Tibial artery (tissue), 4 donors: ENCODE measurements at regions not wholly inside any gene's neighbourhood (a gene's known extent, or its start where the extent isn't known, plus 50 kb on each side); places are given as distances from the start of the nearest gene placed in this dataset.
A peak's percentile ranks its signal among the peaks of the same experiment; 100 is the strongest.

Experiments used
- DNase-seq, 2 donors: peaks; one replicate each; pipeline ENCODE4 v3.0.0-alpha.2; 2019
- H3K27ac ChIP-seq, 2 donors: fragments of 200-600 bp; sonication (generic) in 1 of 2; 1 replicate in 1 of 2; 2 replicates in 1 of 2; pipeline ENCODE4 v1.5.1; 2018 to 2019; ENCODE audit warnings: mild to moderate bottlenecking in 1 of 2
- H3K27me3 ChIP-seq, 2 donors: fragments of 200-600 bp; sonication (generic) in 1 of 2; one replicate each; pipeline versions ENCODE4 v1.5.1 to v1.6.0; 2016 to 2019
- H3K36me3 ChIP-seq, 3 donors: fragments of 200-600 bp; sonication (generic) in 2 of 3; one replicate each; pipeline ENCODE4 v1.5.1; 2016 to 2019; ENCODE audit warnings: mild to moderate bottlenecking in 2 of 3
- H3K4me1 ChIP-seq, 4 donors: fragments of 200-600 bp; sonication (generic) in 2 of 4; 1 replicate in 3 of 4; 2 replicates in 1 of 4; pipeline ENCODE4 v1.5.1; 2016 to 2019
- H3K4me3 ChIP-seq, 2 donors: fragments of 200-600 bp; sonication (generic) in 1 of 2; 1 replicate in 1 of 2; 2 replicates in 1 of 2; pipeline ENCODE4 v1.5.1; 2018 to 2019; ENCODE audit warnings: mild to moderate bottlenecking in 2 of 2
- H3K9me3 ChIP-seq, 3 donors: fragments of 200-600 bp; sonication (generic) in 1 of 3; one replicate each; pipeline ENCODE4 v1.5.1; 2016 to 2019
- intact Hi-C: fragments of 100-400 bp; cut with DNase I; formaldehyde crosslinking; loops from one replicate; pipeline ENCODE4 v1.15.0; 2023; ENCODE audit warnings: low total_unique reads
- TF ChIP-seq, protein P1 (sequence below), 2 experiments: fragments of 200-600 bp in 1 of 2; fragments of 450-650 bp in 1 of 2; IDR thresholded peaks; one replicate each; pipeline ENCODE4 v1.5.1; 2017 to 2019; ENCODE audit warnings: antibody characterized with exemption in 2 of 2, mild to moderate bottlenecking in 1 of 2, moderate library complexity in 1 of 2

DNA sequence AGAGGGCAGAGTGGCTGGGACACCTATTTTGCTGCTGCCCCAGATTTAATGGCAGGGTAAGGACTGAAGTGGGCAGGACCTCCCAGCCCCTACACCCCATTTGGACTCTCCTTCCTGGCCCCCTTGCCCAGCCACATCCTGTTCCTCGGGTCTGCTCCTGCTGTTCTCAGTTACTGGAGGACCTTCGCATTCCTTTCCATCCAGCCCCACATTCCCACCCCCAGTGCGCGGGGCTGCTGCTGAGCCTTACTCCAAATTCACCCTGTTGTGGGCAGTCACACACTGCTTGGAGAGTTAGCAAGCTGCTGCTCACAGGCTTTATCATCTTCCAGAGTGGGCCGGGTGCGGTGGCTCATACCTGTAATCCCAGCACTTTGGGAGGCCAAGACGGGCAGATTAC is 75.2 kb upstream of the SLC14A2 start:
- H3K4me1 ChIP-seq: peaks cover 0 to 21% (median 3%) of the 10 kb centered on the region in 4 donors
- H3K27me3 ChIP-seq: no peaks in the 10 kb centered on the region
- H3K9me3 ChIP-seq: peaks cover 0 to 14% (median 0%) of the 10 kb centered on the region in 3 donors
- intact Hi-C loops: no loop called here
- TF ChIP-seq, protein P1, sequence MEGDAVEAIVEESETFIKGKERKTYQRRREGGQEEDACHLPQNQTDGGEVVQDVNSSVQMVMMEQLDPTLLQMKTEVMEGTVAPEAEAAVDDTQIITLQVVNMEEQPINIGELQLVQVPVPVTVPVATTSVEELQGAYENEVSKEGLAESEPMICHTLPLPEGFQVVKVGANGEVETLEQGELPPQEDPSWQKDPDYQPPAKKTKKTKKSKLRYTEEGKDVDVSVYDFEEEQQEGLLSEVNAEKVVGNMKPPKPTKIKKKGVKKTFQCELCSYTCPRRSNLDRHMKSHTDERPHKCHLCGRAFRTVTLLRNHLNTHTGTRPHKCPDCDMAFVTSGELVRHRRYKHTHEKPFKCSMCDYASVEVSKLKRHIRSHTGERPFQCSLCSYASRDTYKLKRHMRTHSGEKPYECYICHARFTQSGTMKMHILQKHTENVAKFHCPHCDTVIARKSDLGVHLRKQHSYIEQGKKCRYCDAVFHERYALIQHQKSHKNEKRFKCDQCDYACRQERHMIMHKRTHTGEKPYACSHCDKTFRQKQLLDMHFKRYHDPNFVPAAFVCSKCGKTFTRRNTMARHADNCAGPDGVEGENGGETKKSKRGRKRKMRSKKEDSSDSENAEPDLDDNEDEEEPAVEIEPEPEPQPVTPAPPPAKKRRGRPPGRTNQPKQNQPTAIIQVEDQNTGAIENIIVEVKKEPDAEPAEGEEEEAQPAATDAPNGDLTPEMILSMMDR (IDR thresholded peaks at IDR 0.05): no peak
- H3K27ac ChIP-seq: no peak overlapping the region
- H3K36me3 ChIP-seq: no peaks in the 10 kb centered on the region
- H3K4me3 ChIP-seq: no peak overlapping the region
- no peak for DNase-seq

DNA sequence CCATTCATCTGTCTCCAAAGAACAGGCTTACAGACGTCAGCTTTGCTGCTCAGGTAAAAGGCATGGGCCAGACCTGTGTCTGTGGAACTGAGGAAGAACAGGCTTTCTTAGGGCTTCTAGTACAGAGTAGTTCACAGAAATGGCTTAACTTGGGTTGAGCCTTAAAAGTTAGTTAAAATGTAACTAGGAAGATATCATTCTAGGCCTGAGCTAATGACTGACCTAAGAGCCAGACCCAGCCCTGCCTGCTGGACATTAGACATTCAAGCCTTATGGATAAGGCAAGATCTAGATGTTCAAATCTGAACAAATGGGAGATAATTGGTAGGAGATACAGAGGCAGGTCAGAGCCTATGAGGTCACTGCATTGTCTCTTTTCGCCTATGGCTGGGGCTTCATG is 73.9 kb upstream of the SLC14A2 start:
- no peak for DNase-seq
- peaks cover 0 to 14% (median 0%) of the 10 kb centered on the region in 3 donors for H3K9me3 ChIP-seq
- no peaks in the 10 kb centered on the region for H3K36me3 ChIP-seq
- peaks cover 0 to 21% (median 3%) of the 10 kb centered on the region in 4 donors for H3K4me1 ChIP-seq
- H3K27ac ChIP-seq: peak overlapping the region in 1 of 2 donors; percentile 54
- H3K4me3 ChIP-seq: no peak overlapping the region
- intact Hi-C loops: no loop called here
- H3K27me3 ChIP-seq: no peaks in the 10 kb centered on the region
- TF ChIP-seq, protein P1 (IDR thresholded peaks at IDR 0.05): no peak

DNA sequence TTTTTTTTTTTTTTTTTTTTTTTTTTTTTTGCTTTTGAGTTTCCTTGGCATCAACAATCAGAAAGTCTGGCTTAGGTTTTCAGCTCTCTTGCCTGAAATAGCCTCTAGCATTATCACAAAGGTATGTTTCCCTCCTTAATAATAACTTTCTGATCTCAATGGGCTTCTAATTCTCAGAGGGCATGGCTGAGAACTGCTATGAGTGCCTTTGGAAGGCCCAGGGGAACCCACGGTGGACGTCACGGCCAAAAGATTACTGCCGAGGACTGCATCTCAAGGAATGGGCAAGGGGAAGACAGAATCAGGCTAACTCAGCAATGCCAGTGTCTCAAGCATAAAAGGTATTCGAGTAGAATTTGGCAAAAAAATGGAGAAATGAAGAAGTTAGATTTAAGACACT is 73.2 kb upstream of the SLC14A2 start:
- intact Hi-C loops: no loop called here
- Histone ChIP-seq H3K36me3 (no peaks in the 10 kb centered on the region), H3K9me3 (peaks cover 0 to 14% (median 0%) of the 10 kb centered on the region in 3 donors), H3K27me3 (no peaks in the 10 kb centered on the region), H3K27ac (peak overlapping the region in 1 of 2 donors; percentile 54), H3K4me1 (peaks cover 0 to 21% (median 3%) of the 10 kb centered on the region in 4 donors), H3K4me3 (no peak overlapping the region)
- TF ChIP-seq, protein P1 (IDR thresholded peaks at IDR 0.05): no peak
- peak in 1 of 2 donors; percentile 82 for DNase-seq

DNA sequence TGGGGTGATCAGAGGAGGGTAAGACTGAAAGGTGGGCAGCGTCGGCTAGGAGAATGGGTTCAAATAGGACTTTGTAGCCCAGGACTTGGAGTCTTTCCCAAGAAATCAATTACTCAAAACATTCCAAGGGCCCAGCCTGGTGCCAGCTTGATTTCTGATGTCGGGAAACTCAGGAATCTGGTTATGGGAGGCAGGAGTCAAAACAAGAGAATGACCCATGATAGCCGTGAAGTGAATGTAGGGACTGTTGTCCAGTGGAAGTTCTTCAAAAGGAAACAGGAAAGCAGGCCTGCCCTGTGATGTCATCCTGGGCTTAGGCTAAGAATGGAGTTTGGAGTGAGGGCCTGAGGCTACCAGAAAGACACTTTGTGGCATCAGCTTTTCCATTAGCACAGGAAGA is 67.4 kb upstream of the SLC14A2 start:
- intact Hi-C loops: no loop called here
- peak overlapping the region in 1 of 2 donors; percentile 1 for H3K27ac ChIP-seq
- TF ChIP-seq, protein P1 (IDR thresholded peaks at IDR 0.05): no peak

DNA sequence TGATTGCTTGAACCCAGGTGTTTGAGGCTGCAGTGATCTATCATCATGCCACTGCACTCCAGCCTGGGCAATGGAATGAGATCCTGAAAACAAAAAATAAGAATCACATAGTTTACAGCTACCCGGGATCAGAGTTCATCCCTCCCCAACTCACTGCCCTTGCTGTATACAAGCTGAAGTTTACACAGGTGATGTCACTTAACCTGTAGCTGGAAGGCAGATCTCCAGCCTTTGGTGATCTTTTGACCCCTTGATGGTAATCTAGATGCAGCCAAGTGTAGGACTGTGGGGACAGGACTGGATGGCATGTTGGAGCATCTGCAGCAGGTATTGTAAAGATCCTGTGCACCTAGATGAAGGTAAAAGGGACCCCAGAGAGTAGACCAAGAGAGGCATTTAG is 66.7 kb upstream of the SLC14A2 start:
- DNase-seq: no peak
- peaks cover 0 to 23% (median 0%) of the 10 kb centered on the region in 4 donors for H3K4me1 ChIP-seq
- no peaks in the 10 kb centered on the region for H3K36me3 ChIP-seq
- intact Hi-C loops: no loop called here
- TF ChIP-seq, protein P1 (IDR thresholded peaks at IDR 0.05): no peak
- H3K9me3 ChIP-seq: no peaks in the 10 kb centered on the region
- no peak overlapping the region for H3K4me3 ChIP-seq
- no peak overlapping the region for H3K27ac ChIP-seq
- H3K27me3 ChIP-seq: no peaks in the 10 kb centered on the region

More for the DNA sequence above, 67.4 kb upstream of the SLC14A2 start:
- H3K4me3 ChIP-seq: no peak overlapping the region
- H3K36me3 ChIP-seq: no peaks in the 10 kb centered on the region
- no peaks in the 10 kb centered on the region for H3K9me3 ChIP-seq
- peaks cover 0 to 27% (median 0%) of the 10 kb centered on the region in 4 donors for H3K4me1 ChIP-seq
- DNase-seq: no peak
- H3K27me3 ChIP-seq: no peaks in the 10 kb centered on the region

DNA sequence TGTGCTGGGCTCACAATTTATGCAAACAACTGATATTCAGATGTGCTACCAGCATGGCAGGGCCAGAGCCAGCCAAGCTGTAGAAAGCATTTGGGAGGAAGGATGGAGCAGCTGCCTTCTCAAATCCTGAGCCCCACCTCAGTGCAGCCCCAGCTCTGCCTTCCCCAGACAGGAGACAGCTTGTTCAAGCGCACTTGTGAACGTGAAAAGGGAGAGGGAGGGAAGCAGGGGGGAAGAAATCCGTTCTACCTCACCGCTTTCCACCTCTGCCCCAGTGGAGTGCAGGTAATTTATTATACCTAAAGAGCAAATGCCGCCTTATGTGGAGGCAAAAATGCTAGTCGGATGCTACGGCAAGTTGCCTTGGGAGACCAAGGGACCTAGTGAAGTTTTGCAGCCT is 66.0 kb upstream of the SLC14A2 start:
- DNase-seq: no peak
- intact Hi-C loops: no loop called here
- TF ChIP-seq, protein P1 (IDR thresholded peaks at IDR 0.05): no peak
- H3K9me3 ChIP-seq: no peaks in the 10 kb centered on the region
- no peaks in the 10 kb centered on the region for H3K27me3 ChIP-seq
- peaks cover 0 to 23% (median 0%) of the 10 kb centered on the region in 4 donors for H3K4me1 ChIP-seq
- no peak overlapping the region for H3K4me3 ChIP-seq
- no peaks in the 10 kb centered on the region for H3K36me3 ChIP-seq
- H3K27ac ChIP-seq: no peak overlapping the region
